GM19372 (cell line): ENCODE measurements at regions not wholly inside any gene's neighbourhood (a gene's known extent, or its start where the extent isn't known, plus 50 kb on each side); places are given as distances from the start of the nearest gene placed in this dataset.
"Not testable (repeated sequence)": the region's sequence is repeated elsewhere in the genome, so short reads cannot be mapped to it uniquely, and the experiment has no call there.

Experiments
- ATAC-seq: cut with Tn5 transposase; IDR thresholded peaks from one replicate; pipeline ENCODE4 v1.9.1; 2021; ENCODE audit warnings: mild to moderate bottlenecking, low read depth, moderate library complexity; ENCODE audit not compliant: unreplicated experiment

DNA sequence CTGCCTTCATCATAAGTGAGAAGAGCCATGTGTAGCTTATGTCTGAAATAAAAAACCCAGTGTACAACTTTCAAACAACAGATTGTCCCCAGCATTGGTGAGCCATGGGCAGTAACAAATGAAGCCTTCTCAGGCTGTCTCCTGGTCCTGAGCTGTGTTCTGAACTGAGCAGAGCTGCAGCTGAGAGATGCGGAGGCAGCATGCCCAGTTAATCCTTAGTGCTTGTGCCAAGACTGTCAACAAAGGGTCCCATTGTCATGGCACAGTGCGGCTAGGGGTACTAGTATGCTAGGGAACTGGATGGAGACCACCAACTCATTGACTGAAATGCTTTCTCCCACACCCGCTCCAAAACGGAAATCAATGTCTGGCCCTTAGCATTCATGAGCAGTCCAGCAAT lies 154.3 kb downstream of the RMST start:
- no peak for ATAC-seq

DNA sequence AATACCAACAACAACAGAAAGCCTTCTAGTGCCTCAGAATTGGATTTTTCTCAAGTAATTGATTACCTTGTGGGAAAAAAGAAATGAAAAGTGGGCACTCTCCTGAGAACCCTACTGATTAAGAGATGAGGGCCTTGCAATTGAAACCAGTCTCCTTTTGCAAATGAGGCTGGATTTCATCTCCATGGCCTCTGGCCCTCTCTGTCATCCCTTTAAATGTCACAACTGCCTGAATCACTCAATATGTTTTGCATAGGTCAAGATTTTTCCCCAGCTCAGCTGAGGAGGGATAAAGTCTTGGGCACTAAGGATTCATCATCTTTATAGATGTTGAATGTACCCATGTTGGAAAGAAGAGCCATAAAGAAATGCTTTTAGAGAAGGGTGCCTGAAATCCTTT lies 166.4 kb downstream of the RMST start:
- no peak for ATAC-seq

DNA sequence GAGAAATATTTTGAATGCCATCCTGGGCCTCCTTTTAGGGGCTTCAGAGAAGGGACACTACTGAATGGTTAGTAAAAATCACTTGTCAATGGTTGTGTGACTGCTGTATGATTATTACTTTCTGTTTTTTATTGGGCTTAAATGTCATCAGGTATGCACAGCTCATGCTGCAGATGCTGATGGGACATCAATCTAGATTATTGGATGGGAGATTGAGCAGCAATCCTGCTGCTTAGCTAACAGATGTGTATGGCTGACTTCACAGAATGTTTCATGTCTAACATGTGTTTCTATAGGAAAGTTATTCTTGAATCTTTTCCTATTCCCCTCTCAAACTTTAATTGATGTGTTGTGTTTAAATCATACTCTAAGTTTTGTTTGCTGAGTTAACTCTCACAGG lies 166.8 kb downstream of the RMST start:
- no peak for ATAC-seq

DNA sequence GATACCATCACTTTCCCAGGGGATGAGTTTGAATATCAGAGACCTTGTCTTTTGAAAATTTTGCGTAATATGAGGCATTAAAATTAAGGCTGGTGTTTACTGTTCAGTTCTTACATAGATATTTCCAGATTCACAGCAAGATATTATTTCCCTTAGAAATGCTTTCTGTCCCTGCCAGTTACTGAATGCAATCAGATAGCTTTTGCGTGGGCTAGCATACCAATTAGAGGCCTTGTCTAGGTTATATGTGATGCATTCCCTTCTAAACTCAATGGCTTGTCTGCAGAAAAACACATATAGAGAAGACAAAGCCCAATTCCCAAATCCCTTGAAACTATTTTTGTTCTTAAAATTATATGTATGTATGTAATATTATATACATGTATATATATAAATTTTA lies 167.8 kb downstream of the RMST start:
- ATAC-seq = no peak

DNA sequence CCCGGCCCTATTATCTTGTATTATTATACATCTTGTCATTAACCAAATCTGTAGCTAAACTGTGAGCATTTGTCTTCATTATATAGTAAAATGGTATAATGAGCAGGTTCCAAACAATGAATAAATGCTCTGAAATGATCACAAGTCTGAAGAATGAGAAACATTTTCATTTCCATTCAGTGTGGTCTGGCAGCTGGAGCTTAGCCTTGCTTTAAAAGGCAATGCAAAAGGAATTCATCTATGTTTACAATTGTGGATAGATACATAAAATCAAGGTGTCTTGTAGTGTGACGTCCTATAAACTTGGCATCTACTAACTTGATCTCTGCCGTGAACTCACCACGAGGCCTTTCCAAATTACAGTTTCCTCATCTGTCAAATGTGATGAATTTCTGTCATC lies 168.3 kb downstream of the RMST start:
- no peak for ATAC-seq

DNA sequence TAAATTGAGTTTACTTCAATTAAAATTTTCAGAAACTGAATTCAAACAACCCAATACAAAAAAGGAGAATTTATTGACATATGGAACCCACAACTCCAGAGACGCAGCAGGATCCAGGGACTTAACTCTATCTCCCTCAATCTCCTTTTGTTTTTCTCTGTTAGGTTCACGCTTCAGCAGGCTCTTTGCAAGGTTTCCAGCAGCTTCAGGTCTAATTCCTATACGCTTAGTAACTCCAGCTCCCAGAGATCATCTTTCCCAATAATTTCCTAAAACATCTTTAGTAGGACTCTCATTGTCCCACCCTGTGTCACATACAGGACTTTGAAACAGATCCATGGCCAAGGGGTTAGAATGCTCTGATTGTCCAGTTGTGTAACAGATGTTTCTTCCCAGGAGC lies 175.2 kb downstream of the RMST start:
- ATAC-seq = no peak

DNA sequence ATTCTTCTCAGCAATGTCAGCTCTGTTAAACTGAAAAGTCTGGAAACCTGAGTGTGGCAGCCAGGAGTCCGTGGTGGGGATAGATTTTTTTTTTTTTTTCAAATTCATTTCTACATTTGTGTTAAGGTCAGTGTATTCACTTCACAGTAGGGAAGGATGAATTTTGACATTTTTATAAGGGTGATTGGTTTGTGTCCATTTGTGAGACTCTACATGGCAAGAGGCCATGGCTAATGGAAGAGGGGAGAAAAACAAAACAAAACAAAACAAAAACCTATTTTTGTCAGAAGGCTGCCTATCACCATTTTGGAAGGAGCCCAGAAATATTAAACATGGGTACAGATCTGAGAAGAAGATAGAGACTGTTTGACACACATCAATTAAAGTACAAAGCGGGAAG lies 176.1 kb downstream of the RMST start:
- ATAC-seq = no peak

DNA sequence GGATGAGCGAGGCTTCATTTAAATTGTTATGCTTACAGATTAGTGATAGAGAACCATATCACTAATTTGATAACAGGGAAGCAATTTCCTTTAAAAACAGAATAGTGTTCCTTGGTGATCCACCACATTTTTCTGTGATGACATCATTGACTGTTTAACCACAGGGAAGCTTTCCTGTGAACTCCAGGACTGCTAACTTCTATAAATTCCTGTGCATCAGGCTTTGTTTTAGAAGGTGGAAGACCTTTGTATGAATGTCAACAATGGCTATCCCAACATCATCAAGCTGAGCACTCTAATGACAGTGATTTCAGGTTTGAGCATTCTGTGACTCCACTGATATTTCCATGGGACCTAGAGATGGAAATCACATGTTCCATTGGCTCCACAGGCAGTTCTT lies 177.1 kb downstream of the RMST start:
- ATAC-seq = no peak

DNA sequence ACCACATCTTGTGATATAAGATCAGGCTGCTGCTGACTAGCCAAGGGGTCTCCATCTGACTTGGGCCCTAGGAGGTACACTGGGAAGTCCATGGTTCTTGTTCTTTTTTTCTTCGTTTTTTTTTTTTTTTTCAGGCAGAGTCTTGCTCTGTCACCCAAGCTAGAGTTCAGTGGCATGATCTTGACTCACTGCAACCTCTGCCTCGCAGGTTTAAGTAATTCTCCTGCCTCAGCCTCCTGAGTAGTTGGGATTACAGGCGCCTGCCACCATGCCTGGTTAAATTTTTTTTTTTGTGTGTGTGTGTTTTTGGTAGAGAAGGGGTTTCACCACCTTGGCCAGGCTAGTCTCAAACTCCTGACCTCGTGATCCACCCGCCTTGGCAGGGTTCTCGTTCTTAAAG lies 178.2 kb downstream of the RMST start:
- ATAC-seq = no peak

DNA sequence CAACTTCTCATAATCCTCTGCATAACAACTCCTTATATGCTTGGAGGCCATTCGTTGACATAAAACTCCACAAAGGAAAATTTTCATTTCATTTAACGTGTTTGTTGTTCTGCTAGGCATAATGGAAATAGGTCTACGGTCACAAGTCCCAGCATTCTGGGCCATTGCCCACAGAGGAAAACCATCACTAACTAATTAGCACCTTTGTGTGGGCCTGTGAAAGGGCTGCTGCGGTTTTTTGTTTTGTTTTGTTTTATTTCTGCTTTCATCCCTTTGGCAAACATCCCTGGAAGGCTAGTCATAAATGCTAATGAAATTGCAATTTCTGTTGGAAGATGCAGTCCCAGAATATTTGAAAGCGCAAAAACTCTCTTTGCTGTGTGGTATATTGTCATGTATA lies 180.3 kb downstream of the RMST start:
- ATAC-seq = no peak

DNA sequence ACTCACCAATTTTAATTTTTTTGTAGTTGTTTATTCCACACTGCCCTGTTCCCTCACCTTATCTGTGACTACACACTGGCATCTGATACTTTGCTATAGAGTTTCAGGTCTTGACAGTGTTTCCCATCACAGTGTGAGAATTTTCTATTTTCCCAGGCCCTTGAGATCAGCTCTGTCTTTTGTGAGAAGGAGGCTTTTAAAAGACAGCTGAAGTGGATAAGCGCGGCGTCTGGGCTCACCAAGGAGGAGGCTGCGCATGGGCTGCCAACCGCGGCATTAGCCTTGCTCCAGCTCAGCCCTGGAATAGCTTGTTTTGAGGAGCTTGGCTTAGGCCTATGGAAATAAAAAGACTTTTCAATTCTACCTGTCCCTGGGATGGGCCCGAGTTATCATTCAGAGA lies 181.3 kb downstream of the RMST start:
- ATAC-seq = no peak

DNA sequence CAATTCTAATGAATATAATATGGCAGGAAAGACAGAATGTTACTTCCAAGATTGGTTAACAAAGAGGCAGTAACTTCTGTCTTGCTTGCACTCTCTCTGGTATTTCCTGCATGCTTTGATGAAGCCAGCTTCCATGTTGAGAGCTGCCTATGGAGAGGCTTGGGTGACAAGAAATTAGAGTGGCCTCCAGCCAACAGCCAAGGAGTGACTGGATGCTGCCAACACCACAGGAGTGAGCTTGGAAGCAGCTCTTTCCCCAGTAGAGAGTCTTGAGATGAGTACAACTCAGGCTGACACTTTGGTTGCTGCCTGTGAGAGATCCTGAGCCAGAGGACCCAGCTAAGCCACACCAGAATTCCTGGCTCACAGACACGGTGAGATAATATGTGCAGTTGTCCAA lies 183.1 kb downstream of the RMST start:
- ATAC-seq = no peak

DNA sequence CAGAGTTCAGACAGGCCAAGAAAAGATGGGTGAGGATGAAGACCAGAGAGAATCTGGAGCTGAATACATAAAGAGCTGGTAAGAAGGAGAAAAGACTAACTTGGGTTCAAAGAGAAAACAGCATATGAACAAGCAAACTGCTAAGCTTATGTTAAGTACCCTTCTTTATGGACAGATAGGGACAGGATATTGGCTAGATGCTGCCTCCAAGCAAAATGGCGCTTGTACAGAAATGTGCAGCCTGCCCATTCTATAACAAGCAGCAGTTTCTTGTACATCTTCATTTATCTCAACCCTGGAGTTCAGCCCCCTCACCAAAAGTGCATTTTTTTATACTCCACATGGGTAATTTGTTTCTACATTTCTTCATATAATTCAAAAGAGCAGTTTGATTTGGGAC lies 184.5 kb downstream of the RMST start:
- no peak for ATAC-seq

DNA sequence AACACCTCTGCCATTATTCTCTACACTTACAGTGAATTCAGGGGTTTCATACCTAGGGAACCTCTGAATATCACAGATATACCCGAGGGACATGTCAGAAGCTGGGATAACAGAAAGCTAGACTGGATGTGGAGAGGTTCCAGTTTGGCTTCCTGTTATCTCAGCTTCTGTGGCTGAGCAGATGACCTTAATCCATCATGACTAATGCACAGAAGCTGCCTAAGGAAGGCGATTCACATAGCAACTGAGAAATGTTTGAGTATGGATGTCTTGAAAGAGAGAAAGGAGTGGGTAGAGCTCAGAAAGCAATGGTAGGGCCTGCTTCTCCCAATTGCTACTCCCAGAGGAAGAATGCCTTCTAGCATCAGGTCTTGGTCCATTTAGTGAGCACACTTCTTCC lies 187.6 kb downstream of the RMST start:
- no peak for ATAC-seq

DNA sequence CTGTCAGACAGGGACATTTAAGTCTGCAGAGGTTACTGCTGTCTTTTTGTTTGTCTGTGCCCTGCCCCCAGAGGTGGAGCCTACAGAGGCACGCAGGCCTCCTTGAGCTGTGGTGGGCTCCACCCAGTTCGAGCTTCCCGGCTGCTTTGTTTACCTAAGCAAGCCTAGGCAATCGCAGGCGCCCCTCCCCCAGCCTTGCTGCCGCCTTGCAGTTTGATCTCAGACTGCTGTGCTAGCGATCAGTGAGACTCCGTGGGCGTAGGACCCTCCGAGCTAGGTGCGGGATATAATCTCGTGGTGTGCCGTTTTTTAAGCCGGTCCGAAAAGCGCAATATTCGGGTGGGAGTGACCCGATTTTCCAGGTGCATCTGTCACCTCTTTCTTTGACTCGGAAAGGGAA lies 193.9 kb downstream of the RMST start:
- not testable (repeated sequence) for ATAC-seq

DNA sequence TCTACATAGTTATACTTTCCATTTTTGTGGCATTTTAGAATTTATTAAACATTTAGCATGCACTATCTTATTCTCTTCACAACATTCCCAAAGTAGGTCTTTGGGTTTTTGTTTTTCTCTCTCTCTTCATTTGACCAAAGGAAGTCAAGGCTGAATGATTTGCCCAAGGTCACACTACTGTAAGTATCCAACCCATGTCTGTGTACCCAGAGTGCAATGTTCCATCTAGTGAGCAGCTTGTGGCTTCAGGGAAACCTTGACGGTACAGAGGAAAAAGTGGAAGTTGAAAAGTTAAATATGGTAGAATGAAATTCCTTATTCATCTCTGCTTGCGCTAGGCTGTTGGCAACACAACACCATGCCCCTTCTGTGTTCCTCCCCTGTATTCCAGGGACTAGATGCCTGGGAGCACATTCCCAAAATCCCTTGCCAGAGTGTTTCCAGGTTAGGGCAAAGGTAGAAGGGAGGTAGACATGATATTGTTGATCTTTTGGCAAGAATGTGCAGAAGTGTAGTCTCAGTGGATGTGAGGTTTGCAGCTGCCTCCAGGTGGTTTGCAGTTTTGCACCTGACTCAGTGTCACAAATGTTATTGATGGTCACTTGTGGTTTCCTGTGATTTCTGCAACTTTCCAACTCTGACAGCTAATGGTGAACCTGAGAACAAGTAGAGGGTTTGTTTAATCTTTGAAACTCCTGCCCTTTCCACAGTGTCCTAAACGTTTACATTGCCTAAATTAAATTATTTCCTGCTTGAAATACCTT lies 196.7 kb downstream of the RMST start:
- no peak for ATAC-seq

DNA sequence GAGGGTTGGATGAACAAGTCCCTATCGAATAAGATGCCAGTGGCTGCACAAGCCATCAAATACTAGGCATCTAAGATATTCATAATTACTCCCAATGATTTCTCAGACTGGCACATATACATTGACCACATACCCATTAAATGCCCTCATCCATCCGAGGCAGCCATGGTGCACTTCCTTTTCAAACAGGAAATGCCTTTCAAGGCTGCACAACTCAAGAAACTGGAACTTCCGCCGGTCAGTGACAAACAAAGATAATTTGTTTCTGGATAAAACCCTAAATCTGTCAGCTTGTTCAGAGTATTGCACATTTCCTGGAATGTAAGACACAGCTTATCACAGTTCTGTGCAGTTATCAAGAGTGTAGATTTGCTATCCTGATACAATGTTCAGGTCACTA lies 203.7 kb downstream of the RMST start:
- ATAC-seq = no peak

DNA sequence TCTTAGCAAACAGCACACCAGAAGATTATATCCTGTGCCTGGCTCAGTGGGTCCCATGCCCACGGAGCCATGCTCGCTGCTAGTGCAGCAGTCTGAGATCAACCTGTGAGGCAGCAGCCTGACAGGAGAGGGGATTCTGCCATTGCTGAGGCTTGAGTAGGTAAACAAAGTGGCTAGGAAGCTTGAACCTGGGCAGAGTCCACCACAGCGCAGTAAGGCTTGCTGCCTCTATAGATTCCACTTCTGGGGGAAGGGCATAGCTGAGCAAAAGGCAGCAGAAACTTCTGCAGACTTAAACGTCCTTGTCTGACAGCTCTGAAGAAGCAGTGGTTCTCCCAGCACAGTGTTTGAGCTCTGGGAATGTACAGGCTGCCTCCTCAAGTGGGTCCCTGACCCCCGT lies 210.3 kb downstream of the RMST start:
- ATAC-seq = no peak

DNA sequence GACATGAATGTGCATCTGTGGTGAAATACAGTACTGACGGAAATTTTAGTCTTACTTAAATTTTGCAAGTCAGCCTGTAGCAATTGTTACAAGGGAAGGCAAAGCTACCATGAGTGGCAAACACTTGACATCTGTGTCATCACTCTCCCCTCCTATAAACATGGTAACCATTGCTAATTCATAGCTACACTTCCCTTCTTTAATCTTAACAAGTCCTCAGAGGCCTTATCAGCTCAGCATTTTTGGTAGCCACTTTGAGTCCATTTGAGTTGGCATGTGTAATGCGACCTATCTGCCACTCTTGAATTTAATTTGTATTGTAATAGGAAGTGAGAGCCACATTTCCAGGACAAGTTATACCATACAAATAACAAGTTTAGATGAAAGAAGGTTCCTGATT lies 218.1 kb downstream of the RMST start:
- ATAC-seq = no peak

DNA sequence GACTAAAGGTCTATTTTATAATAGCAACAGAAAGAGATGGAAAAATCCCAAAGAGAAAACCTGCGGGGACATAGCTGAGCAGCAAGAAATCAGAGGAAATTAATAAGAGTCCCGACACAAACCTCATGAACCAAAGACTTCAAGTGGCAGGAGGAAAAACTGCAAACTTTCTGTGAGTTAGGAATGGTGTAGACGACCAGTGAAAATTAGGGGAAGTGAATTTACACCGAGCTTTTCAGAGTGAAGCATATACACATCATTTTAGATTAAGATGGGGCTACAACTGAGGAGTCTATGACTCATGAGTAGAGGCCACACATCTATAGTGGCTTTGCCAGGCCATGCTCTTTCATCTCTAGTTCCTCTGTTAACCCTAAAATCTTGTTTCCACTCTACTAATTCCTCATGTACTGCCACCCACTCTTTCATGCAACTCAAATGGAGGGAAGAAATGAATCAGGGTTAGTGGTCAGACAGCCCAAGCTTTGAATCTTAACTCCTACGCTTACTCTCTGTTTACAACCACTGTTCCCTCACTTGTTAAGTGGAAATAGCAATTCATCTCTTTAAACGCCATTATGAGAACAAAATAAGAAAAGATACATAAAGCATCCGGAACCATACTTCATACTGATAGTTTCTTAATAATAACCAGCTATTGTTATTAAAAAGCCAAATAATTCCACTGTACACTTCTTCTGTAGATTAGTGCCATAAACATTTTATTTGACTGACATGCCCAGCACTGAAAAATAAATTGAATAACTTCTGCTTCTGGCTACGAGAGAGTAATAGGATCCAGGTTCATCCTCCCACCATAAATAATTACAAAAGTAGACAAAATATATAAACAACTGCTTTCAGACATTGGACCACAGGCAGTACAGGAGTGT lies 219.3 kb downstream of the RMST start:
- no peak for ATAC-seq

DNA sequence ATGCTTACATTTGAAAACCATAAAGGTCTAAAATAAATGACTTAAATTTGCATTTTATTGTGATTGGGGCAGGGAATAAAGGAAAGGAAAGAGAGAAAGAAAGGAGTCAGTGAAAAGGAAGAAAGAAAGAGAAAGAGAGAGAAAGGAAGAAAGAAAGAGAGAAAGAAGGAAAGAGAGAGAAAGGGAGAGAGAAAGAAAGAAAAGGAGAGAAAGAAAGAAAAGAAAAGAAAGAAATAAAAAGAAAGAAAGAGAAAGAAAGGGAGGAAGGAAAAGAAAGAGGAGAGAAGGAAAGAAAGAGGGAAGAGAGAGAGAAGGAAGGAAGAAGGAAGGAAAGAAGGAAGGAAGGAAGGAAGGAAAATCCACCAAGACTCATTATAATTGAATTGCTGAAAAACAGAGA lies 222.8 kb downstream of the RMST start:
- no peak for ATAC-seq

DNA sequence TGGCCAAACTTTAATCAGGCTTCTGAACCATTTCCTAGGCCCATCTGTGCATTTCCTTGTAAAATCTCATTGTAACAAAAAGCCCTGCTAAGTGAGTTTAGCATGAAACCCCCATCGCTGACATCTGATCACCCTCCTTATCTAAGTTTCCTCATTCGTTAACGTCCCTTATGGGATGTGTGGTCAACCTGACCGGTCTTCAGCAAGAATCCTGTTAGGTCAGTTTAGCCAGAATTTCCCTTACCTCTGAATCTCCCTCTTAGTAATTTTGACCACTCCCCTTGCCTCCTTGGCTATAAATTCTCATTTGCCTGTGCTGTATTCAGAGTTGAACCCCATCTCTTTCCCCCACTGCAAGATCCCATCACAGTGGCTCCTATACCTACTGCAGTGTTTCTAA lies 239.3 kb downstream of the RMST start:
- ATAC-seq = no peak
